ENCODE measurements at regions not wholly inside any gene's neighbourhood (a gene's known extent, or its start where the extent isn't known, plus 50 kb on each side); places are given as distances from the start of the nearest gene placed in this dataset.

DNA sequence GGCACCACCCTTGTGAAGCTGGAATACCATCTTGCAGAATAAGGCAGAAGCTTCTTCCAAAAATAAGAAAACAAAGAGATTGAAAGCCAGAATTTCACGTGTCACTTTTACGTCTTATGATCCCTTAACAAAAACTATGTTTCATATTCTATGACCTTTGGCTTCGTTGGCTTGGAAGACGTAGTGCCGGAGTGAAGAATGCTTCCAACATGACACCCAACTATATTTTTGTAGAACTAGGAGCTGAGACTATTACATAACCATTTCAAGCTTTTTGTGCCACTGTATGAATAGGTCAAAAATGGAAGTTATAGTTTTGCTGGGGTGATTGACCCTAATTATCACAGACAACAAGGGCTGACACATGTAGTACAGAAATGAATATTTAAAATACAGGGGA is 996.2 kb downstream of the ADGRL3 start:
- no peak for DNase-seq

DNA sequence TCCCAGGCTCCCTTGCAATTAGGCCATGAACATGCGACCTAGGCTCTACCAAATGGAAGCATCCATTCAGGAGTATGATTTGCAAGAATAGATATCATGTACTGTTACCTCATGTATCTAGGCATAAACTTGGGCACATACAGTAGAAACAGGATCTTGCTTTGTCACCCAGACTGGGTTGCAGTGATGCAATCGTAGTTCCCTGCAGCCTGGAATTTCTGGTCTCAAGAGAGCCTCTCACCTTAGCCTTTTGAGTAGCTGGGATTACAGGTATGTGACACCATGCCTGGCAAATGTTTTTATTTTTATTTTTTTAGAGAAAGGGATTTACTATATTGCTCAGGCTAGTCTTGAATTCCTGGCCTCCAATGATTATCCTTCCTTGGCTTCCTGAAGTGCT is 994.2 kb downstream of the ADGRL3 start:
- DNase-seq: no peak

DNA sequence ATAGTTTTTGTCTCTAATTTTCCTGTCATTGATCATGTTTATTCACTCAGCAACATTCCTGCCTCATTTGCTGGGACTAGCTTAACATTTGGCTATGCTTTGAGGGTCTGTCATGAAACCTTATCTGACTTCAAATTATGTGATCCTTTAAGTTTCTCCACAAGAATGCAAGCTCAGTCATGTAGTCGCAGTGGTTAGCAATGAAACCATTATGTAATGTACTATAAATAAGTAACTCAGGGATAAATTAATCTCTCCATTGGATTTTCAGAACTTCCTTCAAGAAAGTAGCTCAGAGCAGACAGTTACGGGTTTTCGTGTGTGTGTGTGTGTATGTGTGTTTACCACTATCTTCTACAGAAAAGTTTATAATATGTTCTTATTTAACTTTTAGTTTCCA is 993.6 kb downstream of the ADGRL3 start:
- DNase-seq: no peak

DNA sequence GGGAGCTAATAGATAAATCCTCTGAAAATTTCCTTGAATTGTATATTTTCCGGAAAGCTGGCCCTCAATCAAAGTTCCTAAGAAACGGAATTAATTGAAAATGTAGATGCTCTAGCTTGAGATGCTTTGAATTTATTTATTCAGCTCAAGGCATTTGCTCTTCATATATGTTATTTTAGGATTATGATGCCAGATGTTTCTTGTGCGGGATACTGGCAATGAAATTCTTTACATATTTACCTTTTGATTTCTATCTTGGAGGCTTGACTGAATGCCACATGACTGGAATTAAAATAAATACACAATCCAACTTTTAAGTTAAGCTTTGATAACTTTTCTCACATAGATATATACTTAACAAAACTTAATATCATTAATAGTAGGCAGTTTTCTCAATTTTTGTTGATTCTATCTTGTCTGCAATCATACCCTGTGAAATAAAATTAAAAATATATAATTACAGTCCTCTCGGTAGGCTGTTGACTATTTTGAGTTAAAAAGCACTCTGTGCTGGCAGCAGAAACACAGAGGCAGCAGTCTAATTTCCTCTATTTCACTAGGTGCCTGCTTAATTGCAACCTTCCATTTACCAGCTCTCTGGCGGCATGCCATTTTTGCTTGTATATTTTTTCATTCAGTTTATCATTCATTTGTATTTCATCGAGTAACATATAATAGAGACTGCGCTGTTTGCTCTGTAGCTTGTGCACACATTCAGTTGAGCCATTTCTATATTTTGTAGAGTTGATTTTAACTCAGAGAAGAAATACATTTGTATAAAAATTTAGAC is 991.5 kb downstream of the ADGRL3 start:
- DNase-seq: no peak

DNA sequence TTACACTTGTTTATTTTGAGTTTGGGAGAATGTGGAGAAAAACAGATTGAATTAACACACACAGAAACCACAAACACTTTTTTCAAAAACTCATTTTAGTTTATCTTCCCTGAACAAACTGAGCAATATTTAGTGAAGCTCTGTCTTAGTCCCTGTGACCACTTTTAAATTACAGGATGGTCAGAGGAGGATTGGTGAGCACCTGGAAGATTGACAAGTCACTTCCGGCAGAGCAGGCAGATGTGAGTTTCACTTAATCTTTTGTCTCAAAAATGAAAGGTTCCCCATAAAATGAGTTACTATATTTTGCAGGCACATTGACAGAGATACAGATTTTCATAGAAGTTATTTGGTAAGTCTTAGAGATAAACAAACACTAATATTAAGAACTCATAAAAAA is 970.1 kb downstream of the ADGRL3 start:
- DNase-seq: no peak

DNA sequence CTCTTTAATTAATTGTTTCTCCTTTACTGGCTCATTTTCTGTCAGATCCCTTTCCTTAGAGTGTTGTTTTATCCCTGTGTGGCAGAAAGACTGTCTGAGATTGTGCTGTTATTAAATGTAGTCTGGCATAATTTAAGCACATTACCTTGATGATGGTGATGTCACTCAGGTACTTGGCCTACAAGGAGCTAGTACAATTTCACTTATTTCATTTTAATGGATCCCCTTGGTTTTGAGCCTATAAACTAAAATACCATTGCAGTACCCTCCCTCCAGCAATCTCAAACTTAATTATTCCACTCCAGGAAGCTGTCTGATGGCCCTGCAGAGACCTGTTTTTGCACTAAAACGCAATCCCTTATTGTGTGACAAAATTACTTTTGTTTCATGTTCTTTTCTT is 968.6 kb downstream of the ADGRL3 start:
- DNase-seq: no peak

DNA sequence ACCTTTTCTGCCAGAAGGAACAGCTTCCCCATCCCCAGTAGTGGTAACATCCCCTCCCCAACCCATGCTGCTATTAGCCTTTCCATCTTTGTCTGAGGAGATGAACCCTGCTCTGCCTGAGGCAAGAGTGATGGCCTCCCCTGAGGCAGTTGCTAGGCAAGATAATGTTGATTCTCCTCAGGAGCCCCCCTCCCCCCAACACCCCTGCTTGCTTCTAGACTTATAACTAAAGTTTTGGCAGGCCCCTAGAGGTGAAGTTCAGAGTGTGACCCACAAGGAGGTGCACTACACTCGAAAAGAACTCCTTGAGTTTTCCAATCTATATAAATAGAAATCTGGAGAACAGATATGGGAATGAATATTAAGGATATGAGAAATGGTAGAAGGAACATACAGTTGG is 962.5 kb downstream of the ADGRL3 start:
- no peak for DNase-seq

DNA sequence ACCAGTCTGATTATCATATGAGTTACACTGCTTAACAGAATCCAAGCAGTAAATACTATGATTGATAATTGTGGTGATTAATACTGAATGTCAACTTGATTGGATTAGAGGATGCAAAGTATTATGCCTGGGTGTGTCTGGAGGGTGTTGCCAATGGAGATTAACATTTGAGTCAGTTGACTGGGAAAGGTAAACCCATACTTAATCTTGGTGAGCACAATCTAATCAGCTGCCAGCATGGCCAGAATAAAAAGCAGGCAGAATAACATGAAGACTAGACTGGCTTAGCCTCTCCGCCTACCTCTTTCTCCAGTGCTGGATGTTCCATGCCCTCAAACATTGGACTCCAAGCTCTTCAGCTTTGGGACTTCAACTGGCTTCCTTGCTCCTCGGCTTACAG is 961.3 kb downstream of the ADGRL3 start:
- DNase-seq: peak; percentile 91

DNA sequence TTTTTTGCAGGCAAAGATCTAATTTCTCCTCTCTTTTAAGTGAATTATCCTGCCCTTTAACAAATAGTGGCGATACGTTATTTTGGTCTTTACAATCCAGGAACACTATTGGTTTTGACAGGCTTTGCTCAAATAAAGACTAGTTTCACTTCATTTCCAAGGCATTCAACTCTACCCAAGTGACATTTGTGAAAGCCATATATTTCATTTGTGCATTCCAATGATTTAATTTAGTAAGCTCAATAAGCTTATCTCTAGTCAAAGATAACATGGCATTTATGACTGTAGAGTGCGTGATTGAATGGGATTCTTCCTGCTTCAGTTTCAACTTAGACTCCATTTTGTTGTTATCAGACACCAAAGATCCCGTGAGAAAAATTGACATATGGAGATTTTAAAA is 959.8 kb downstream of the ADGRL3 start:
- DNase-seq: no peak

DNA sequence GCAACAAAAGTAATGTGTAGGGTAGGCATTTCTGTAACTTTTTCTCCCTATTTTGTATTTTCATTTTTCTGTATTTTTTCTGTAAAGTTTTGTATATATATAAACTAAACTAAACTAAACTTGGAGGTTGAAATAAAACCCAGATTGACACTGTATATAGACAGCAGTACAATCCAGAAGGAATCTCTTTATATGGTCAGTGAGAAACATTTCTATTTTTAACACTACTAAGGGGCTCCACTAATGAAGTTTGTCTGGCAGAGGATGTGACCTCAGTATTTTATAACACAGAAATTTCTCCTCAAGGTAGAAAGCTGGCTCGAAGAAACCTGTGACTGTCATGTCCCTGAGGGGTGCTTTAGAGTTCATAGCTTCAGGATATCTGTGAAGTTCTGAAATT is 959.2 kb downstream of the ADGRL3 start:
- no peak for DNase-seq

DNA sequence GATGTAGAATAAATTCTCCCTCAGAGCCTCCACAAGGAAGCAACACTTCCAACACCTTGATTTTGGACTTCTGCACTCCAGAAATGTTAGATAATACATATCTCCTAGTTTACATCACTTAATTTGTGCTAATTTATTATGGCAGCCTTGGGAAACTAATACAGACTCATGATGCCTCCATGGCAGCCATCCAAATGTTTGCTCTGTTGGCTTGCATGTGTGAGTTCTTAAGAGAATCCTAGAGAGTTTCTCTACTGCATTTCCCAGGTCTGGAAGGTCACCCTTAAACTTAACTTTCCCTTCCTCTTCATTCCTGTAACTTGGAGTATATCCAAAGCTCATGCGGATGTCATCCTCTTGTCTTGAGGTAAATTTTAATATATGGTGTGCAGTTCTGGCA is 956.1 kb downstream of the ADGRL3 start:
- DNase-seq: no peak

DNA sequence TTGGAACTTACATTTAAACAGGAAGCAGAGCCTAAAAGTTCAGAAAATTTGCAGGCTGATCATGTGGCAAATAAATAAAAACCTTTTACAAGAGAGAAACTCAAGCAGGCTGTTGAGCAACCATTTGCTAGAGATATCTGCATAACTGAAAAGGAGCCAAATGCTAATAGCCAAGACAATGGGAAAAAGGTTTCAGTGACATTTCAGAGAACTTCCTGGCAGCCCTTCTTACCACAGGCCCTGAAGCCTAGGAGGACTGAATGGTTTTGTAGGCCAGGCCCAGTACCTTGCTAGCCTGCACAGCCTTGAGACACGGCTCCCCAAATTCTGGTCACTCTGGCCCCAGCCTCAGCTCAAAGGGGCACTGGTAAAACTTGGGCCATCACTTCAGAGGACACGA is 945.1 kb downstream of the ADGRL3 start:
- no peak for DNase-seq

DNA sequence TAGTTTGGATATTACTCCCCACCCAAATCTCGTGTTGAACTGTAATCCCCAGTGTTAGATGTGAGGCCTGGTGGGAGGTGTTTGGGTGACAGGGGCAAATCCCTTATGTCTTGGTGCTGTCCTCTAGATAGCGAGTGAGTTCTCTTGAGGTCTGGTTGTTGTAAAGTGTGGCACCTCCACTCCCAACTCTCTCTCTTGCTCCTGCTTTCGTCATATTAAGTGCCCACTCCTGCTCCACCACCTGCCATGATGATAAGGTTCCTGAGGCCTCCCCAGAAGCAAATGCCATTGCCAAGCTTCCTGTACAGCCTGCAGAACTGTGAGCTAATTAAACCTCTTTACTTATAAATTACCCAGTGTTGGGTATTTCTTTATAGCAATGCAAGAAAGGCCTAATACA is 944.3 kb downstream of the ADGRL3 start:
- no peak for DNase-seq

DNA sequence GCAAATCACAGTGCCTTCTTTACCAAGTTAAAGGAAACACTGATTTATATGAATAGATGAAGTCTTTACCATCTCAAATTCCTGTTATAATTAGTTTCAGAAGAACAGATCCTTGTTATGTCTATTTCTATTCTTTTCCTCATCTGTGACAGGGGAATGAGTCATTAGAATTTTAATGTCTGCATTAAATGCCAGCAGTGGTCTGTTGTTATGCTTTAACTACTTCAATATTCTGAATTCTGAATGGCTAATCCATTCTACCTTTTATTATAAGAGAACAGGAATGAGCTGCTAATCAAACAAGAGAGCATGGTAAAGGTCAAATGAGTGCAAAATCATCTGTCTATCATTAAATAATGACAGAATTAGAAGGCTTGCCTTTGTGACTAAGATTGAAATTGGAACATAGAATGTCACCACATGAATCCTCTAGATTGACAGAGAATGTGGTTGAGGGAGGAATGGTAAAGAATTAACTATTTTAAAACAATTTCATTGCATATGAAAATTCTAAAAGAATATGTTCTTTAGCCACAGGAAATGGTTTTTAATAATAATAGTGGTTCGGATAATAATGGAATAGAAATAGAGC is 935.5 kb downstream of the ADGRL3 start:
- DNase-seq: no peak

DNA sequence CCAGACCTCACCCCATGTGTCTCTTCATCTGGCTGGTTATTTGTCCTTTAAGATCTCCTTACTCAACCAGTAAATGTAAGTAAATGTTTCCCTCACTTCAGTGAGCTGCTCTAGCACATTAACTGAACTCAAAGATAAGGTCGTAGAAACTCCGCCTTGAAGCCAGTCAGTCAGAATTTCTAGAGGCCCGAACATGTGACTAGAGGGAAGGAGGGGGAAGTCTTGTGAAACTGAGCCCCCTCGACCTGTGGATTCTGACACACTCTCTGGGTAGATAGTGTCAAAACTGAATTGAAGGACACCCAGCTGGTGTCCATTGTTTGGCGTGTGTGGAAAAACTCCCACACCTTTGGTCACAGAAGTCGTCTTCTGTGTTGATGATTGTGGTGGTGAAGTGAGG is 933.9 kb downstream of the ADGRL3 start:
- DNase-seq: no peak

DNA sequence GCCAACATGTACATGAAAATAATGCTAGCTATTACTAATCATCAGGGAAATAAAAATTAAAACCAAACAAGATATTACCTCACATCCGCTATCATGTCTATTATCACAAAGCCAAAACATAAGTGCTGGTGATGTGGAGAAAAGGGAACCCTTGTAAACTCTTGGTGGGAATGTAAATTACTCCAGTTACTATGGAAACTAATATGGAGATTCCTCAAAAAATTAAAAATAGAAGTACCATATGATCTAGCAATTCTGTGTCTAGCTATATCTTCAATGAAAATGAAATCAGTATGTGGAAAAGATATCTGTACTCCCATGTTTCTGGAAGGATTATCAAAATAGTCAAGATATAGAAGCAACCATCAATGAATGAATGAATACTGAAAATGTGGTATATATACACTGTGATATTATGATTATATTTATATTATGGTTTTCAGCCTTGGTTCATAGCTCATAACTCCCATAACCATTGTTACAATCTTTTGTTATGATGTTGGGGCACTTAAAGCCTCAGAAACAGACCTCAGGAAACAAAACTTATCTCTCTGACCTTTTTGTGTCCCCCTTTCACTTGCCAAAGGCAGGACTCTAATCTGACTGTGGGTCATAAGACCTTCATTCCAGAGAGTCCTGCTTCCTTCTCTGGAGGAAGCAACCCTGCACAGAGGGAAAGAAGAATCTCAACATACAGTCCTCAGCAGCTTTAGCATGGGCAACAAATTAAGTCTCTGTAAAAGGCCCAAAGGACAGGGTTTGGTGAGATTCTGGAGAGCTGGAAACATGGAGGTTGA is 933.2 kb downstream of the ADGRL3 start:
- no peak for DNase-seq

DNA sequence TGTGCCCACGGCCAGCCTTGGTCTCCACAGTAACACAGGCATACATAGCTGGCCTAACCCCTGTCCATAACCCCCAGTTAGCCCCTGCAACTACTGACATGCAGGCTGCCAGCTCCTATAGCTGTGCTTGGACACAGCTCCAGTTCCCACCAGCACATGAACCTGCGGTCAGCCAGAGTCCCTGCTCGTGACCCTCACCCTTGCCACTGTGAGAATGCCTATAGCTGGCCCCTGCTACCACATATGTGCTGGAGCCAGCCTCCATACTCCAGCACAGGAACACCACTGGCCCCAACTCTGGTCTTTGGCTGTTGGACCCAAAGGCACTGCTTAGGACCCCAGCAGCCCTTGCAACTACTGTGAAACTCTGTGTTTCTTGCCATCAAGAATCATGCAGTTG is 930.9 kb downstream of the ADGRL3 start:
- no peak for DNase-seq

DNA sequence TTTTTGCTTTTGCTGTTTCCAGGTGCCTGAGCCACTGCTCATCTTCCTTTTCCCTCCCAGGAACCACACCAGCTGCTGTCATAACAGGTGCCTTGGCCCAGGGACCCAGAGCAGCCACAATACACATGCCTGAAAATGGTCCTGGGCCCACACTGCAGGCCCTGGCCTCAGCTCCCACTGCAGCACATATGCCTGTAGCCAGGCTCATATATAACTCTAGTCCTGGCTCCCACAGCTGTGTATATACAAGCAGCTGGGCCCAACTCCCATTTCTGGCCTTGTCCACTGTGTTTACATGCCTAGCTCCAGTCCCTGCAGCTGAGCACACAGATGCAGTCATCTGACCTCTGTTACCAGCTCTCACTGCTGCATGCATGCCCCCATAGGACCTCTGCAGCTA is 930.5 kb downstream of the ADGRL3 start:
- no peak for DNase-seq

DNA sequence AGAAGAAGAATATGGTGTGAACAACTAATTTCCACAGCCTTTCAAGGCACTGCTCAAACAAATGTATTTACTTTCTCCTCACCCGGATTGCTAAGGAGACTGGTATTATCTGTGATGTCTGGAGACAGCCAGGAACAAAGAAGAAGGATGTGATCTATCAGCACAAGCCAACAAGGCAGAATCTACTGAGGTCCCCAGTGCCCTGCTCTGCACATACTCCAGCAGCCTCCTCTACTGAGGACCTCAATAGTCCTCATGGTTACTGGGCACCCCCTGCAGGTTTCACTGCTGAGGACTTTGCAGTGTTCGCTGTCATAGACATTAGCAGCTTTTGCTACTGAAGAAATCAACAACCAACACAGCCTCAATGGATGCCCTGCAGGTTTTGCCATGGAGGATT is 930.1 kb downstream of the ADGRL3 start:
- no peak for DNase-seq
